H1 (cell line): ENCODE measurements at regions not wholly inside any gene's neighbourhood (a gene's known extent, or its start where the extent isn't known, plus 50 kb on each side); places are given as distances from the start of the nearest gene placed in this dataset.

Experiments used
- CTCF ChIA-PET: fragments of 300-600 bp; sonication (Branson Sonifier 250); formaldehyde crosslinking; loops from one replicate; lab custom pipeline; 2021; ENCODE audit not compliant: partially characterized antibody; lab: Charles Lee
- POLR2A ChIA-PET: fragments of 300-600 bp; sonication (Branson Sonifier 250); formaldehyde crosslinking; loops from one replicate; lab custom pipeline; 2021; ENCODE audit warnings: inconsistent platforms; ENCODE audit not compliant: partially characterized antibody; lab: Charles Lee
- DNase-seq, 2 experiments: peaks; one replicate each; pipeline versions ENCODE4 v3.0.0 to v3.0.0-alpha.2; 2010 to 2022; ENCODE audit warnings: low spot score in 2 of 2, low read depth in 1 of 2, mixed read lengths in 1 of 2
- FAIRE-seq: peaks from 2 replicates; lab custom pipeline; 2011; peaks lifted over from hg19 to GRCh38; lab: Jason Lieb, UNC
- H2AFZ ChIP-seq: 2 replicates; pipeline ENCODE4 v1.8.1; 2012; ENCODE audit warnings: low read length, inconsistent platforms
- H2AK5ac ChIP-seq: 2 replicates; pipeline ENCODE4 v1.6.1; 2013; ENCODE audit warnings: low read depth, low read length
- H2BK120ac ChIP-seq: replicated peaks from 2 replicates; pipeline ENCODE3; 2013; ENCODE audit warnings: low read depth, low read length, inconsistent platforms
- H2BK12ac ChIP-seq: 2 replicates; pipeline ENCODE4 v1.6.1; 2013; ENCODE audit warnings: low read depth, low read length
- H2BK15ac ChIP-seq: 2 replicates; pipeline ENCODE4 v1.6.1; 2013; ENCODE audit warnings: low read length
- H2BK20ac ChIP-seq: 2 replicates; pipeline ENCODE4 v1.6.1; 2013; ENCODE audit warnings: low read length
- H2BK5ac ChIP-seq: 2 replicates; pipeline ENCODE4 v1.6.1; 2013; ENCODE audit warnings: low read depth, low read length
- H3K14ac ChIP-seq: 2 replicates; pipeline ENCODE4 v1.6.1; 2013; ENCODE audit warnings: inconsistent platforms; ENCODE audit not compliant: insufficient read length
- H3K18ac ChIP-seq: 2 replicates; pipeline ENCODE4 v1.6.1; 2013; ENCODE audit warnings: low read length; ENCODE audit errors: extremely low read depth
- H3K23ac ChIP-seq: 2 replicates; pipeline ENCODE4 v1.6.1; 2013; ENCODE audit warnings: inconsistent platforms; ENCODE audit not compliant: insufficient read length
- H3K23me2 ChIP-seq: 2 replicates; pipeline ENCODE4 v1.6.1; 2013; ENCODE audit warnings: low read depth, low read length
- H3K27ac ChIP-seq: 2 replicates; pipeline ENCODE4 v1.6.1; 2011; ENCODE audit warnings: low read depth, low read length, inconsistent platforms
- H3K27me3 ChIP-seq, 4 experiments: replicated peaks in 1 of 4; 1 replicate in 1 of 4; 2 replicates in 3 of 4; pipeline versions ENCODE4 v1.6.1 to v1.8.1; 2011 to 2013; ENCODE audit warnings: low read length in 3 of 4, mild to moderate bottlenecking in 3 of 4, inconsistent platforms in 2 of 4, mixed read lengths in 2 of 4, moderate library complexity in 1 of 4; ENCODE audit not compliant: control insufficient read depth in 3 of 4, insufficient read depth in 3 of 4; ENCODE audit errors: extremely low read depth in 1 of 4
- H3K36me3 ChIP-seq, 4 experiments: 2 replicates each; pipeline versions ENCODE4 v1.6.1 to v1.8.1; 2011 to 2013; ENCODE audit warnings: mild to moderate bottlenecking in 4 of 4, low read length in 3 of 4, moderate library complexity in 2 of 4, control low read depth in 1 of 4, inconsistent platforms in 1 of 4; ENCODE audit not compliant: insufficient read depth in 4 of 4, control insufficient read depth in 2 of 4
- H3K4ac ChIP-seq: replicated peaks from 2 replicates; pipeline ENCODE3; 2013; ENCODE audit warnings: low read length, low read depth, mixed read lengths, inconsistent platforms; ENCODE audit not compliant: insufficient read length
- H3K4me1 ChIP-seq, 4 experiments: replicated peaks in 1 of 4; 1 replicate in 1 of 4; 2 replicates in 3 of 4; pipeline versions ENCODE4 v1.6.1 to v1.8.1; 2011 to 2013; ENCODE audit warnings: low read length in 3 of 4, inconsistent platforms in 2 of 4, mixed read lengths in 1 of 4; ENCODE audit not compliant: insufficient read depth in 4 of 4, control insufficient read depth in 3 of 4
- H3K4me2 ChIP-seq, 2 experiments: 2 replicates each; pipeline versions ENCODE4 v1.6.1 to v1.8.1; 2011 to 2013; ENCODE audit warnings: low read depth in 2 of 2, low read length in 2 of 2, control low read depth in 1 of 2, inconsistent platforms in 1 of 2, mild to moderate bottlenecking in 1 of 2; ENCODE audit not compliant: insufficient read depth in 1 of 2
- H3K4me3 ChIP-seq, 4 experiments: fragments of 200-600, 300-600 bp in 1 of 4; sonication (generic), shearing (Covaris generic), sonication (Bioruptor Twin) in 1 of 4; 2 replicates each; pipeline versions ENCODE4 v1.5.1 to v1.8.1; 2011 to 2016; ENCODE audit warnings: low read length in 4 of 4, low read depth in 3 of 4, control low read depth in 2 of 4, inconsistent platforms in 2 of 4, mild to moderate bottlenecking in 2 of 4, mixed read lengths in 1 of 4, moderate library complexity in 1 of 4; ENCODE audit not compliant: insufficient read depth in 2 of 4; ENCODE audit errors: extremely low read depth in 1 of 4
- H3K56ac ChIP-seq: replicated peaks from 2 replicates; pipeline ENCODE3; 2013; ENCODE audit warnings: low read depth, mild to moderate bottlenecking, mixed read lengths, low read length, inconsistent platforms; ENCODE audit not compliant: insufficient read length
- H3K79me1 ChIP-seq: 2 replicates; pipeline ENCODE4 v1.6.1; 2013; ENCODE audit warnings: low read depth, low read length, control low read depth
- H3K79me2 ChIP-seq, 2 experiments: 2 replicates each; pipeline versions ENCODE4 v1.6.1 to v1.8.1; 2012 to 2013; ENCODE audit warnings: low read length in 2 of 2, mild to moderate bottlenecking in 2 of 2, inconsistent platforms in 1 of 2; ENCODE audit not compliant: insufficient read depth in 2 of 2, control insufficient read depth in 1 of 2
- H3K9ac ChIP-seq, 4 experiments: replicated peaks in 1 of 4; 1 replicate in 1 of 4; 2 replicates in 3 of 4; pipeline versions ENCODE4 v1.6.1 to v1.8.1; 2011 to 2013; ENCODE audit warnings: low read depth in 3 of 4, low read length in 3 of 4, control low read depth in 2 of 4, mild to moderate bottlenecking in 2 of 4, moderate library complexity in 2 of 4, inconsistent platforms in 1 of 4; ENCODE audit errors: extremely low read depth in 1 of 4
- H3K9me3 ChIP-seq, 2 experiments: 2 replicates each; pipeline versions ENCODE4 v1.6.1 to v1.8.1; 2012 to 2013; ENCODE audit warnings: mild to moderate bottlenecking in 2 of 2, moderate library complexity in 2 of 2, control low read depth in 1 of 2, inconsistent platforms in 1 of 2, low read depth in 1 of 2, low read length in 1 of 2, mixed read lengths in 1 of 2; ENCODE audit not compliant: insufficient read depth in 2 of 2
- H4K20me1 ChIP-seq, 2 experiments: replicated peaks in 1 of 2; 2 replicates each; pipeline versions ENCODE3 to v1.8.1; 2011 to 2013; ENCODE audit warnings: inconsistent platforms in 2 of 2, low read length in 2 of 2, mild to moderate bottlenecking in 1 of 2; ENCODE audit not compliant: insufficient read depth in 2 of 2, control insufficient read depth in 1 of 2
- H4K5ac ChIP-seq: 2 replicates; pipeline ENCODE4 v1.6.1; 2013; ENCODE audit warnings: low read length, low read depth, mixed read lengths, inconsistent platforms; ENCODE audit not compliant: insufficient read length
- H4K8ac ChIP-seq: 2 replicates; pipeline ENCODE4 v1.8.0; 2013; ENCODE audit warnings: mild to moderate bottlenecking, moderate library complexity, low read length, inconsistent platforms; ENCODE audit not compliant: insufficient read depth; ENCODE audit errors: extremely low read depth
- H4K91ac ChIP-seq: replicated peaks from 2 replicates; pipeline ENCODE3; 2013; ENCODE audit warnings: low read length, mixed read lengths, inconsistent platforms; ENCODE audit not compliant: insufficient read length
- ATF2 ChIP-seq: IDR thresholded peaks from 2 replicates; pipeline ENCODE4 v1.6.1; 2012; ENCODE audit warnings: low read length, inconsistent platforms
- BACH1 ChIP-seq: IDR thresholded peaks from 2 replicates; pipeline ENCODE4 v1.6.1; 2012; ENCODE audit warnings: low read length, improper control_type of control experiment
- CTCF ChIP-seq, 3 experiments: IDR thresholded peaks; 1 replicate in 2 of 3; 2 replicates in 1 of 3; pipeline versions ENCODE4 v1.5.1 to v1.6.1; 2011; ENCODE audit warnings: low read length in 3 of 3, mild to moderate bottlenecking in 3 of 3, inconsistent platforms in 2 of 3, low read depth in 1 of 3, moderate library complexity in 1 of 3; ENCODE audit not compliant: insufficient read depth in 1 of 3; ENCODE audit errors: control extremely low read depth in 1 of 3
- RBBP5 ChIP-seq: IDR thresholded peaks from 2 replicates; pipeline ENCODE4 v1.7.1; 2012; ENCODE audit warnings: low read depth, mild to moderate bottlenecking, inconsistent platforms, low read length, moderate library complexity, borderline replicate concordance
- SIX5 ChIP-seq: IDR thresholded peaks from 2 replicates; pipeline ENCODE4 v1.6.1; 2011; ENCODE audit warnings: mild to moderate bottlenecking, low read depth, low read length
- SP2 ChIP-seq: IDR thresholded peaks from 2 replicates; pipeline ENCODE4 v1.6.1; 2012; ENCODE audit warnings: mild to moderate bottlenecking, low read length, inconsistent platforms

GRCh38 chr1:102782144-102782543 is 326.2 kb downstream of the COL11A1 start:
- Histone ChIP-seq H3K9me3 (peaks cover 11 to 13% of the 10 kb centered on the region in 2 experiments), H3K14ac (no peak overlapping the region), H2BK15ac (no peak overlapping the region), H3K56ac (no peak overlapping the region), H3K23me2 (no peaks in the 10 kb centered on the region), H3K36me3 (no peaks in the 10 kb centered on the region), H2BK12ac (no peak overlapping the region), H2BK20ac (no peak overlapping the region), H3K4me3 (no peak overlapping the region), H4K91ac (no peak overlapping the region), H4K8ac (no peak overlapping the region), H3K27me3 (no peaks in the 10 kb centered on the region), H3K79me2 (no peaks in the 10 kb centered on the region), H3K9ac (no peak overlapping the region), H3K79me1 (no peaks in the 10 kb centered on the region), H3K4ac (no peak overlapping the region), H4K5ac (no peak overlapping the region)
- FAIRE-seq = no peak
- CTCF ChIA-PET = no interaction called here
- DNase-seq = no peak
- TF ChIP-seq SIX5 (no peak), ATF2 (no peak), SP2 (no peak), BACH1 (no peak), RBBP5 (no peak), CTCF (IDR thresholded peaks at IDR 0.05; ENCODE audit: control extremely low read depth in 1 of 3, insufficient read depth in 1 of 3, low read depth in 1 of 3, low read length in 3 of 3) (no peak)
- TF ChIP-seq, all 59 proteins: peak for 0
- Histone ChIP-seq H3K4me1 (no peaks in the 10 kb centered on the region), H2BK120ac (no peak overlapping the region), H2AK5ac (no peak overlapping the region), H3K18ac (no peak overlapping the region), H4K20me1 (no peaks in the 10 kb centered on the region), H2AFZ (no peak overlapping the region), H2BK5ac (no peak overlapping the region), H3K4me2 (no peak overlapping the region), H3K23ac (no peak overlapping the region), H3K27ac (no peak overlapping the region)
- POLR2A ChIA-PET = no interaction called here
